KMS-11 (cell line): ENCODE measurements at regions not wholly inside any gene's neighbourhood (a gene's known extent, or its start where the extent isn't known, plus 50 kb on each side); places are given as distances from the start of the nearest gene placed in this dataset.
"Not testable (repeated sequence)": the region's sequence is repeated elsewhere in the genome, so short reads cannot be mapped to it uniquely, and the experiment has no call there.

Source experiments
- H2AFZ ChIP-seq: fragments of 200-600 bp; sonication (generic); 2 replicates; pipeline ENCODE4 v1.6.1; 2016; ENCODE audit warnings: antibody characterized with exemption, mixed run types, low read depth
- H3K27ac ChIP-seq: fragments of 200-600 bp; sonication (generic); 2 replicates; pipeline ENCODE4 v1.6.1; 2016; ENCODE audit warnings: mild to moderate bottlenecking, mixed run types
- H3K27me3 ChIP-seq: fragments of 200-600 bp; sonication (generic); 2 replicates; pipeline ENCODE4 v1.6.1; 2017; ENCODE audit warnings: mild to moderate bottlenecking, low read depth, mixed run types, moderate library complexity; ENCODE audit not compliant: insufficient read depth
- H3K36me3 ChIP-seq: fragments of 200-600 bp; sonication (generic); 2 replicates; pipeline ENCODE4 v1.6.1; 2017; ENCODE audit warnings: mild to moderate bottlenecking, mixed run types; ENCODE audit not compliant: insufficient read depth
- H3K4me1 ChIP-seq: fragments of 200-600 bp; sonication (generic); 2 replicates; pipeline ENCODE4 v1.6.1; 2016; ENCODE audit warnings: mild to moderate bottlenecking, low read depth, mixed run types; ENCODE audit not compliant: poor library complexity, severe bottlenecking
- H3K4me2 ChIP-seq: fragments of 200-600 bp; sonication (generic); 2 replicates; pipeline ENCODE4 v1.7.0; 2016; ENCODE audit warnings: mild to moderate bottlenecking, mixed run types
- H3K4me3 ChIP-seq: fragments of 200-600 bp; sonication (generic); IDR thresholded peaks from 2 replicates; pipeline ENCODE4 v1.6.1; 2017; ENCODE audit warnings: low read depth, low read length, mixed read lengths; ENCODE audit not compliant: insufficient read depth
- H3K79me2 ChIP-seq: fragments of 200-600 bp; sonication (generic); 2 replicates; pipeline ENCODE4 v1.6.1; 2016; ENCODE audit warnings: low read depth, mixed run types; ENCODE audit not compliant: insufficient read depth
- H3K9ac ChIP-seq: fragments of 200-600 bp; sonication (generic); 2 replicates; pipeline ENCODE4 v1.6.1; 2016; ENCODE audit warnings: mild to moderate bottlenecking, mixed run types
- H4K20me1 ChIP-seq: fragments of 200-600 bp; sonication (generic); 2 replicates; pipeline ENCODE4 v1.6.1; 2016; ENCODE audit warnings: mild to moderate bottlenecking, mixed run types; ENCODE audit not compliant: insufficient read depth
- TF ChIP-seq, protein P1 (sequence below): fragments of 200-600 bp; sonication (generic); conservative IDR thresholded peaks from 2 replicates; pipeline ENCODE4 v1.6.1; 2017; ENCODE audit warnings: low read depth, mild to moderate bottlenecking, antibody characterized with exemption, low read length, moderate library complexity, mixed read lengths

DNA sequence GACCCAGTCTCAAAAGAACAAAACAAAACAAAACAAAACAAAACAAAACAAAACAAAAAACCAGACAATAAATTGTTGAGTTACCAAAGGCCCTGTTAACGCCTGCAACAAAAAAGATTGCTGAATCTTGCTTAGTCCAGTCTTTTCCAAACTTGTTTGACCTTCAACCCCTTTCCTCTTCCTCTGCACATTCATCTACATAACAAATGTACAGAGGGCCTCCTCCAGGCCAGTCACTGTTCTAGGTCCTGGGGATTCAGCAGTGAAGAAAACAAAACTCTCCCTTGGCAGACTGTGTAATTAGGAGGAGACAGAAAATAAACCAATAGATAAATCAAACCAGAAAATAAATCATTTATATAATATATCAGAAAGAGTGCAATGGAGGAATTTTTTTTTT, 294.0 kb upstream of the ADGRL2 start:
- Histone ChIP-seq H3K79me2 (no peaks in the 10 kb centered on the region), H3K4me3 (no peak overlapping the region), H3K4me2 (no peak overlapping the region), H2AFZ (no peak overlapping the region), H3K4me1 (no peaks in the 10 kb centered on the region), H3K27me3 (no peaks in the 10 kb centered on the region), H3K9ac (no peak overlapping the region), H4K20me1 (no peaks in the 10 kb centered on the region), H3K36me3 (no peaks in the 10 kb centered on the region), H3K27ac (no peak overlapping the region)
- TF ChIP-seq, protein P1, sequence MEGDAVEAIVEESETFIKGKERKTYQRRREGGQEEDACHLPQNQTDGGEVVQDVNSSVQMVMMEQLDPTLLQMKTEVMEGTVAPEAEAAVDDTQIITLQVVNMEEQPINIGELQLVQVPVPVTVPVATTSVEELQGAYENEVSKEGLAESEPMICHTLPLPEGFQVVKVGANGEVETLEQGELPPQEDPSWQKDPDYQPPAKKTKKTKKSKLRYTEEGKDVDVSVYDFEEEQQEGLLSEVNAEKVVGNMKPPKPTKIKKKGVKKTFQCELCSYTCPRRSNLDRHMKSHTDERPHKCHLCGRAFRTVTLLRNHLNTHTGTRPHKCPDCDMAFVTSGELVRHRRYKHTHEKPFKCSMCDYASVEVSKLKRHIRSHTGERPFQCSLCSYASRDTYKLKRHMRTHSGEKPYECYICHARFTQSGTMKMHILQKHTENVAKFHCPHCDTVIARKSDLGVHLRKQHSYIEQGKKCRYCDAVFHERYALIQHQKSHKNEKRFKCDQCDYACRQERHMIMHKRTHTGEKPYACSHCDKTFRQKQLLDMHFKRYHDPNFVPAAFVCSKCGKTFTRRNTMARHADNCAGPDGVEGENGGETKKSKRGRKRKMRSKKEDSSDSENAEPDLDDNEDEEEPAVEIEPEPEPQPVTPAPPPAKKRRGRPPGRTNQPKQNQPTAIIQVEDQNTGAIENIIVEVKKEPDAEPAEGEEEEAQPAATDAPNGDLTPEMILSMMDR: no peak

- no peaks in the 10 kb centered on the region for H3K79me2 ChIP-seq
- no peaks in the 10 kb centered on the region for H3K36me3 ChIP-seq
- H3K27ac ChIP-seq: no peak overlapping the region
- H2AFZ ChIP-seq: no peak overlapping the region
- H3K27me3 ChIP-seq: no peaks in the 10 kb centered on the region
- H4K20me1 ChIP-seq: no peaks in the 10 kb centered on the region
- H3K4me2 ChIP-seq: no peak overlapping the region
- no peak overlapping the region for H3K9ac ChIP-seq
- H3K4me3 ChIP-seq: no peak overlapping the region
- H3K4me1 ChIP-seq: no peaks in the 10 kb centered on the region
- TF ChIP-seq, protein P1: no peak
Measured at GRCh38 chr1:81505831-81506230, 294.9 kb upstream of the ADGRL2 start.

- not testable (repeated sequence) for H3K36me3 ChIP-seq, H3K4me3 ChIP-seq, H2AFZ ChIP-seq, H3K4me1 ChIP-seq, H3K27ac ChIP-seq, H3K27me3 ChIP-seq, H3K4me2 ChIP-seq, H3K79me2 ChIP-seq, H4K20me1 ChIP-seq, H3K9ac ChIP-seq
Measured at GRCh38 chr1:81504820-81505219, 295.9 kb upstream of the ADGRL2 start.

GRCh38 chr1:81502705-81503104, 298.0 kb upstream of the ADGRL2 start:
- not testable (repeated sequence) for H2AFZ ChIP-seq, H3K4me1 ChIP-seq, H3K27ac ChIP-seq, H3K36me3 ChIP-seq, H3K9ac ChIP-seq, H3K27me3 ChIP-seq, H3K79me2 ChIP-seq, H3K4me2 ChIP-seq, H4K20me1 ChIP-seq, H3K4me3 ChIP-seq

GRCh38 chr1:81501485-81501884, 299.2 kb upstream of the ADGRL2 start:
- not testable (repeated sequence) for H3K27ac ChIP-seq, H3K9ac ChIP-seq, H4K20me1 ChIP-seq, H3K36me3 ChIP-seq, H3K79me2 ChIP-seq, H3K4me2 ChIP-seq, H2AFZ ChIP-seq, H3K4me3 ChIP-seq, H3K4me1 ChIP-seq, H3K27me3 ChIP-seq

DNA sequence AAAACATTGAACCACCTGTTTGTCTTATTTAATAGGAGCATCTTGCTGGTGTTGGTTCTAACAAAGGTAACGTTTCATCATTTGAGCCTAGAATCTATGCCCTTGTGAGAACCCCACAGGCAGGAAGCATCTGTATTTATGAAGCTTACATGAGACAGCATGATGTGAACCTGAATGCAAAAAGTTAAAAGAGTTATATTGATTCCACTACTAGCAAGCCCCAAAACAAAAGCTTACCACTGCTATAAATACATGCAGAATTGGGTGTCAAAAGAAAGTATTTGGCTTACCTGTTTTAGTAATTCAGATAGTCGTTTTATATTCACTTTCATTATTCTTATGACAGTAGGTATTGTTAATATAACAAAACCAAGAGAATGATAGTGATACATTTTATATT, 301.2 kb upstream of the ADGRL2 start:
- H3K4me1 ChIP-seq: no peaks in the 10 kb centered on the region
- no peaks in the 10 kb centered on the region for H4K20me1 ChIP-seq
- H3K27ac ChIP-seq: no peak overlapping the region
- no peaks in the 10 kb centered on the region for H3K36me3 ChIP-seq
- H3K4me2 ChIP-seq: no peak overlapping the region
- H3K9ac ChIP-seq: no peak overlapping the region
- no peak overlapping the region for H2AFZ ChIP-seq
- H3K27me3 ChIP-seq: no peaks in the 10 kb centered on the region
- H3K79me2 ChIP-seq: no peaks in the 10 kb centered on the region
- H3K4me3 ChIP-seq: no peak overlapping the region
- TF ChIP-seq, protein P1: no peak
